ENCODE measurements at regions not wholly inside any gene's neighbourhood (a gene's known extent, or its start where the extent isn't known, plus 50 kb on each side); places are given as distances from the start of the nearest gene placed in this dataset.

GRCh38 chr18:79624356-79625170 lies 55.0 kb upstream of the CTDP1 start:
- H3K4me3 ChIP-seq (ENCODE audit: low read depth, low read length), result no peak overlapping the region
- no peak for DNase-seq (ENCODE audit: low read depth)
- TF ChIP-seq, protein P1, sequence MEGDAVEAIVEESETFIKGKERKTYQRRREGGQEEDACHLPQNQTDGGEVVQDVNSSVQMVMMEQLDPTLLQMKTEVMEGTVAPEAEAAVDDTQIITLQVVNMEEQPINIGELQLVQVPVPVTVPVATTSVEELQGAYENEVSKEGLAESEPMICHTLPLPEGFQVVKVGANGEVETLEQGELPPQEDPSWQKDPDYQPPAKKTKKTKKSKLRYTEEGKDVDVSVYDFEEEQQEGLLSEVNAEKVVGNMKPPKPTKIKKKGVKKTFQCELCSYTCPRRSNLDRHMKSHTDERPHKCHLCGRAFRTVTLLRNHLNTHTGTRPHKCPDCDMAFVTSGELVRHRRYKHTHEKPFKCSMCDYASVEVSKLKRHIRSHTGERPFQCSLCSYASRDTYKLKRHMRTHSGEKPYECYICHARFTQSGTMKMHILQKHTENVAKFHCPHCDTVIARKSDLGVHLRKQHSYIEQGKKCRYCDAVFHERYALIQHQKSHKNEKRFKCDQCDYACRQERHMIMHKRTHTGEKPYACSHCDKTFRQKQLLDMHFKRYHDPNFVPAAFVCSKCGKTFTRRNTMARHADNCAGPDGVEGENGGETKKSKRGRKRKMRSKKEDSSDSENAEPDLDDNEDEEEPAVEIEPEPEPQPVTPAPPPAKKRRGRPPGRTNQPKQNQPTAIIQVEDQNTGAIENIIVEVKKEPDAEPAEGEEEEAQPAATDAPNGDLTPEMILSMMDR (IDR thresholded peaks at IDR 0.05; ENCODE audit: insufficient read depth, low read depth, low read length), result no peak

DNA sequence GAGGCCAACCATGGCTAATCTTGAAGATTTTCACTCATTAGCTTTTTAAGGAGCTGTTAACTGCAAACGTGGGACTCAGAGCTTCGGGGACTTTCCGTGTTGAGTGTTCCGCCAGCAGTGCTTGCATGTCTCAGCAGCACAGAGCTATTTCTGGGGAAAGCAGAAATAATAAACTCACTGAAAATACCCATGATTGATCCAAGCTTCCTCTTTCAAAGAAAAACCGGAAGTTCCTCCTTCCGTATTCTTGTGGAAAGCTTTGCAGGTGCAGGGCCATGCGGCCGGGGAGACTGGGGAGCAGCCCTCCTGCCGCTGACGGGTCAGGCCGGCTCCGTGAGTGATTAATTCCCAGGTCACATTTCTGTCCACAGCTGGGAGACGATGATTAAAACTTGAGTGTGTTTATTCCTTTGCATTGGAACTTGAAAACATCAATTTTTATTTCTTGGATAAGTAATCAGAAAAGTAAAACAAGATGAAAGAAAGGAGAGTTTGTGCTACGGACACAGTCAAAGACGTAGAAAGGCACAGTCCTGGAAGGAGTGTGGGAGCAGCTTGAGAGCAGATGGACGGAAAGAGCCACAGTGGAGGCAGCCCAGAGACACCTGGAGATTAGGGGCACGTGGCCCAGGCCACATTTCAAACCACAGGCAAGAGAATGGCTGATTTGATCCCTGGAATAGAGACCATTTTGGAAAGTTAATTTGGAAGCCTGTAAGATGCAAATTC lies 54.2 kb upstream of the CTDP1 start:
- H3K4me3 ChIP-seq (ENCODE audit: low read depth, low read length), result no peak overlapping the region
- no peak for DNase-seq (ENCODE audit: low read depth)
- TF ChIP-seq, protein P1 (IDR thresholded peaks at IDR 0.05; ENCODE audit: insufficient read depth, low read depth, low read length), result no peak

- DNase-seq (ENCODE audit: low read depth), result no peak
Observed at GRCh38 chr18:79625924-79626561, 53.6 kb upstream of the CTDP1 start.

GRCh38 chr18:79626905-79627749 lies 52.5 kb upstream of the CTDP1 start:
- TF ChIP-seq, protein P1 (IDR thresholded peaks at IDR 0.05; ENCODE audit: insufficient read depth, low read depth, low read length), result no peak
- H3K4me3 ChIP-seq (ENCODE audit: low read depth, low read length), result no peak overlapping the region
- DNase-seq (ENCODE audit: low read depth), result no peak

More at GRCh38 chr18:79625924-79626561, 53.6 kb upstream of the CTDP1 start:
- no peak overlapping the region for H3K4me3 ChIP-seq (ENCODE audit: low read depth, low read length)
- TF ChIP-seq, protein P1 (IDR thresholded peaks at IDR 0.05; ENCODE audit: insufficient read depth, low read depth, low read length), result no peak

GRCh38 chr18:79627750-79628294 lies 51.8 kb upstream of the CTDP1 start:
- TF ChIP-seq, protein P1 (IDR thresholded peaks at IDR 0.05; ENCODE audit: insufficient read depth, low read depth, low read length), result no peak
- DNase-seq (ENCODE audit: low read depth), result no peak
- no peak overlapping the region for H3K4me3 ChIP-seq (ENCODE audit: low read depth, low read length)

Measured in fibroblast of villous mesenchyme (primary cell).